NCI-H524 (cell line): ENCODE measurements at regions not wholly inside any gene's neighbourhood (a gene's known extent, or its start where the extent isn't known, plus 50 kb on each side); places are given as distances from the start of the nearest gene placed in this dataset.

ENCODE experiments used
- DNase-seq, 2 experiments: peaks; one replicate each; lab custom pipeline; 2025; lab: John Stamatoyannopoulos, UW

- DNase-seq: no peak
These were observed 191.7 kb downstream of the IRF8 start for GRCh38 chr16:86090461-86091170.

GRCh38 chr16:86091976-86092375 lies 193.0 kb downstream of the IRF8 start:
- DNase-seq: no peak

DNA sequence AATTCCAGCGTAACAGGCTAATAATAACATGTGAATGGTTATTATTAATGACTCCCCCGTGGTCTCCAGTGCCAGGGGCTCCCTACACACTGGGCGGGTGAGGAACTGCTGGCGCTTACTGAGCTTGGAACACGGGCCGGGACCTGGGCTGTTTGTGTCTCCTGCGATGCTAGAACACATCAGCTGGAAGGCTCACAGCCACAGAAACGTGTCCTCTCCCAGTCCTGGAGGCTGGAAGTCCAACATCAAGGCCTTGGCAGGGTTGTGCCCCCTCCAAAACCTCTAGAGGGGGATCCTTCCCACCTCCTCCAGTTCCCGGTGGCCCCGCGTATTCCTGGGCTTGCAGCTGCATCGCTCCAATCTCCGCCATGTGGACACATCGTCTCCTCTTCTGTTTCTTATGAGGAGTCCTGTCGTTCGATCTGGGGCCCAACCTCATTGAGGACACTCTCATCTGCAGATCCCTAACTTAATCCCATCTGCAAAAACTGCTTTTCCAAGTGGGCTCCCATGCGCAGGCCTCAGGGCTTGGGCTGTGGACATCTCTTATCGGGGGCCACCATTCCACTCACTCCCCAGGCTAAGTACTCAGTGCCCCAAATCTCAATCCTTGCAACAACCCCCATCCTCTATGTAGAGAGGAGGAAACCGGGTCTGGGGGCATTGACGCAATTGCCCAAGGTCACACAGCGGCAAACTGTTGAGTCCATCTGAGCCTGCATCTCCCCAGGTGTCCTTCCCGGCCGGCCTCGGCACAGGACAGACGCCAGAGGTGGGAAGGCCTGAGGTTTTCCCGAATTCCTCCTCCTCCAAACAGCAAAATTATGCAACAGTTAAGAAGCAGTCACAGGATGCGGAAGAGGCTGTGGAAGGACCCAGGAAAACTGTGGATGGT lies 193.9 kb downstream of the IRF8 start:
- no peak for DNase-seq

- DNase-seq: no peak
These were observed 195.1 kb downstream of the IRF8 start for GRCh38 chr16:86093801-86094750.

GRCh38 chr16:86095131-86095752 lies 196.3 kb downstream of the IRF8 start:
- no peak for DNase-seq

- no peak for DNase-seq
These were observed 197.0 kb downstream of the IRF8 start for GRCh38 chr16:86095906-86096485.

DNA sequence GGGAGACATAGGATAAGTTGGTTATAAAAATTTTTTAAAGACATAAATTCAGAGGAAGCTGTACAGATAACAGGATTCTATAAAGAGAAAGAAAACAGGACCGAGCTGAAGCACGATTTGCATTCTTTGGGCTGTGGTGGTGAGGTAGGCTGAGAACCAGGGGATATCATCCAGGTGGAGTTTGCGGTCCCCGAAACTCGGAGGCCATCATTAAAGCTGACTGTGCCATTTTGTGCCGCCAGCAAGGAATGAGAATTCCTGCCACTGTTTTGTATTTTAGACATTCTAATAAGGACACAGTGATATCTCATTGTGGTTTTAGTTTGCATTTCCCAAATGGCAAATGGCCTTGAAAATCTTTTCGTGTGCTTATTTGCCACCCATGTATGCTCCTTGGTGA lies 197.9 kb downstream of the IRF8 start:
- DNase-seq: no peak

GRCh38 chr16:86099326-86099725 lies 200.4 kb downstream of the IRF8 start:
- DNase-seq: no peak

- DNase-seq: no peak
These were observed 201.5 kb downstream of the IRF8 start for GRCh38 chr16:86100205-86101136.

GRCh38 chr16:86101137-86101896 lies 202.4 kb downstream of the IRF8 start:
- DNase-seq: no peak

DNA sequence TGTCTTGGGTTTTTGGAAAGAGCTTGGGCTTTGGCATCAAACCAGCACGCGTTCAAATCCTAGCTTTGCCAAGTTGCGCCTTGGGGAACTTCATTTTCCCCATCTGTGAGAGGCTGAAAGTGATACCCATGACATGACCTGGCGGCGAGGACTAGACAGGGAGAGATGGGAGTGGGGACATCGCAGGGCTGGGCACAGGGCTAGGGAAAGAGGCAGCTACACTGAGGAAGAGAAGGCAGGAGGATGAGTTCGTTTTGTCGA lies 202.9 kb downstream of the IRF8 start:
- no peak for DNase-seq

GRCh38 chr16:86103320-86103719 lies 204.4 kb downstream of the IRF8 start:
- DNase-seq: no peak

- DNase-seq: no peak
These were observed 205.6 kb downstream of the IRF8 start for GRCh38 chr16:86104537-86105048.

DNA sequence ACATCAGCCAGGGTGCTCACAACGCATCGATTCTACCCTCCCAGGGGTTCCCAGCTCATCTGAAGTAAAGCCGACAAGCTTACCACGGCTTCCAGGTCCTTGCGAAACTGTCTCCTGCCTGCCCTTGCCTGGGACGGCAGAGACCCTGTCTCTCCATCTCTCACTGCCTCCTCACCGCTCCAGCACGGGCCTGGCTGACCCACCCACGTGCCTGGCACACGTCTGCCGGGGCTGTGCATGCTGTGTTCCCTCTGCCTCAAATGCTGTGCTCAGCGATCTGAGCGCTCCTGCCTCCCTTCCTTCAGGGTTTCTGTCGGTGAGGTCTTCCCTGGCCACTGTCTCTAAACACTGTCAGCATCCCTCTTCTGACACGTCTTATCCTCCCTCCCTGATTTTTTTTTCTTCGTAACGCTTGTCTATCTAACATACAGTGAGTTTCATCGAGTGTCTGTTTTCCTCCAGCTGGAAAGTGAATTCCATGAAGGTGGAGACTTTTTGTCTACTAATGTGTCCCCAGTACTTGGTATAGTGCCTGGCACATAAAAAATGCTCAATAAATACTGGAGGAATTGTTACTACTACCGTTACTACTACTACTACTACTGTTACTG lies 208.4 kb downstream of the IRF8 start:
- no peak for DNase-seq

- DNase-seq: no peak
These were observed 209.1 kb downstream of the IRF8 start for GRCh38 chr16:86108062-86108461.

DNA sequence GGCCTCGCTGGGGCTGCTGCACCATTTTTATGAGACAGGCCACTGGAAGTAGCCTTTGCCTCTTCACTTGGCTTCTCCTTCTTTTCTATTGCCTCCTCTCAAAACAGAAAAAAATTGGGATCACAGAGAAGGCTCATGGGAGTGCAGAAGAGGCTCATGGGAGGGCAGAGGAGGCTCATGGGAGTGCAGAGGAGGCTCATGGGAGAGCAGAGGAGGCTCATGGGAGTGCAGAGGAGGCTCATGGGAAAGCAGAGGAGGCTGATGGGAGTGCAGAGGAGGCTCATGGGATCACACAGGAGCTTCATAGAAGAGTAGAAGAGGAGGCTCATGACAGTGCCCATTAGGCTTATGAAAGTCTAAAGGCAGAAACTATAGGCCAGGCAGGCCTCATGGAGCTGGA lies 211.2 kb downstream of the IRF8 start:
- DNase-seq: no peak

- DNase-seq: no peak
These were observed 211.8 kb downstream of the IRF8 start for GRCh38 chr16:86110726-86111125.

DNA sequence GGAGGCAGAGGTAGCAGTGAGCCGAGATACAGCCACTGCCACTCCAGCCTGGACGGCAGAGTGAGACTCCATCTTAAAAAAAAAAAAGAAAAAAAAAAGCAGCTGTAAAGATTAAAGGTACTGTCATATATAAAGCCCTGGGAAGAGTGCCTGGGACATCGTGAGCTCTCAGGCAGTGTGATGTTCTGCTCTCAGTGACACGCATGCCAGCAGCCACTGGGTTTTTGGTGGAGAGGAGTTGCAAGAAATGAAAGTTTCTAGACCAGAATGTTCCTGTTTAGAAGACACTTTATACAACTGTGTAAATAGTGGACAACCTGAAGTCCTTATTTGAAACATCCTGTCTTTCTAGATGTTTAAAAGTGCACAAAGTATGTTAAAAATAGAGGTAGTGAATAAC lies 213.2 kb downstream of the IRF8 start:
- DNase-seq: no peak

GRCh38 chr16:86117235-86117634 lies 218.3 kb downstream of the IRF8 start:
- DNase-seq: no peak
